ENCODE measurements at regions not wholly inside any gene's neighbourhood (a gene's known extent, or its start where the extent isn't known, plus 50 kb on each side); places are given as distances from the start of the nearest gene placed in this dataset.

DNA sequence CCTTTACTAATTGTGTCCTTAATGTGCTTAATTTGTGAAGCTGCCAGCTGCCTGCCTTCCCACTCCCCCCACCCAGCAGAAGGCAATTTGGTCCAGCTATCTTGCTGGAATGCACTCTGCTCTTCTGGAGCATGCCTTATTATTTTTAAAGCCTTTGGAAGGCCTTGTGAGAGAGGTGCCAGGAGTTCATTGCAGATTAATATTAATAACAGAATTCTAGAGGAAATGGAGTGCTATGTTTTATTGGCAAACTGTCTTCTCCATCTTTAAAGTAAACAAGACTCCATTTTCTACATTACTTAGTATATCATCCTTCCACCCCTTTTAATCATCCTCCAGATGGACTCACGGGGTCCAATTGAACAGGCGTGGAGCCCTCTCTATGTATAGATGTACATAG lies 50.8 kb upstream of the ZNF32 start:
- H3K9me3 Mint-ChIP-seq: no peaks in the 10 kb centered on the region
- no peak overlapping the region for H3K4me3 Mint-ChIP-seq
- TF ChIP-seq CTCF (IDR thresholded peaks at IDR 0.05): no peak
- Histone ChIP-seq H3K27ac (ENCODE audit: low read length) (no peak overlapping the region), H3K4me3 (ENCODE audit: low read length) (no peak overlapping the region), H3K27me3 (ENCODE audit: control insufficient read depth, insufficient read depth, low read length) (no peaks in the 10 kb centered on the region), H3K4me1 (ENCODE audit: control insufficient read depth, insufficient read depth, low read length) (peaks cover 6% of the 10 kb centered on the region), H3K36me3 (ENCODE audit: control insufficient read depth, insufficient read depth, low read length) (no peaks in the 10 kb centered on the region), H3K9me3 (ENCODE audit: control insufficient read depth, insufficient read depth, low read length) (no peaks in the 10 kb centered on the region)
- no peaks in the 10 kb centered on the region for H3K36me3 Mint-ChIP-seq
- no peak for DNase-seq
- no peak for ATAC-seq
- peaks cover 0 to 5% of the 10 kb centered on the region in 2 donors for H3K27me3 Mint-ChIP-seq (ENCODE audit: low read depth in 2 of 2)
- H3K27ac Mint-ChIP-seq: no peak overlapping the region
- WGBS (ENCODE audit: insufficient coverage): no CpG with 5 or more reads among the region's 2 CpGs
- H3K4me1 Mint-ChIP-seq: no peaks in the 10 kb centered on the region
- intact Hi-C loops (cut with micrococcal nuclease): no loop called here
